ENCODE measurements at regions not wholly inside any gene's neighbourhood (a gene's known extent, or its start where the extent isn't known, plus 50 kb on each side); places are given as distances from the start of the nearest gene placed in this dataset.

- Histone ChIP-seq H3K27ac (ENCODE audit: poor library complexity, severe bottlenecking) (no peak overlapping the region), H3K36me3 (ENCODE audit: low read depth) (no peaks in the 10 kb centered on the region)
- no peak for ATAC-seq (ENCODE audit: low read depth)
Measured at GRCh38 chr3:162670181-162670580, 1173.6 kb downstream of the OTOL1 start.

DNA sequence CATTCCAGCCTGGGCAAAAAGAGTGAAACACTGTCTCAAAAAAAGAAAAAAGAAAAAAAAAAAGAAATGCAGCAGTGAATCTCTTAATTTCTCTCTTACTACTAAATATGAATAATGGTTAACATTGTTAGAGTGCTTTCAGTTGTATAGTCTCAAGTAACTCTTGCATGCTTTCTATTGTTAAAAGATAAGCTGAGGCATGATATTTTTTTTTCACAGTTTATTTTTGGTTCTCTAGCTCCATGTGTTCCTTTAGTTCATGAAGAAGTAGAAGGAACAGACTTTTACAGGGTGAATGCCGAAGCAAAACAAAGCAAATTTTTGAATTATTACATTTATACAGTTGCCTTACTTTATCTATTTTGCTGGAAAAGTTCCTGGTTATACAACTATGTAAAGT is 1180.9 kb downstream of the OTOL1 start:
- Histone ChIP-seq H3K27ac (ENCODE audit: poor library complexity, severe bottlenecking) (no peak overlapping the region), H3K27me3 (ENCODE audit: insufficient read depth, poor library complexity, severe bottlenecking) (no peaks in the 10 kb centered on the region), H3K4me1 (ENCODE audit: insufficient read depth, poor library complexity, severe bottlenecking) (no peaks in the 10 kb centered on the region), H3K4me3 (ENCODE audit: severe bottlenecking) (no peak overlapping the region), H3K9me3 (ENCODE audit: severe bottlenecking) (no peaks in the 10 kb centered on the region), H3K36me3 (ENCODE audit: low read depth) (no peaks in the 10 kb centered on the region)
- ATAC-seq (ENCODE audit: low read depth) (no peak), DNase-seq (ENCODE audit: low spot score) (no peak)
- TF ChIP-seq, protein P1, sequence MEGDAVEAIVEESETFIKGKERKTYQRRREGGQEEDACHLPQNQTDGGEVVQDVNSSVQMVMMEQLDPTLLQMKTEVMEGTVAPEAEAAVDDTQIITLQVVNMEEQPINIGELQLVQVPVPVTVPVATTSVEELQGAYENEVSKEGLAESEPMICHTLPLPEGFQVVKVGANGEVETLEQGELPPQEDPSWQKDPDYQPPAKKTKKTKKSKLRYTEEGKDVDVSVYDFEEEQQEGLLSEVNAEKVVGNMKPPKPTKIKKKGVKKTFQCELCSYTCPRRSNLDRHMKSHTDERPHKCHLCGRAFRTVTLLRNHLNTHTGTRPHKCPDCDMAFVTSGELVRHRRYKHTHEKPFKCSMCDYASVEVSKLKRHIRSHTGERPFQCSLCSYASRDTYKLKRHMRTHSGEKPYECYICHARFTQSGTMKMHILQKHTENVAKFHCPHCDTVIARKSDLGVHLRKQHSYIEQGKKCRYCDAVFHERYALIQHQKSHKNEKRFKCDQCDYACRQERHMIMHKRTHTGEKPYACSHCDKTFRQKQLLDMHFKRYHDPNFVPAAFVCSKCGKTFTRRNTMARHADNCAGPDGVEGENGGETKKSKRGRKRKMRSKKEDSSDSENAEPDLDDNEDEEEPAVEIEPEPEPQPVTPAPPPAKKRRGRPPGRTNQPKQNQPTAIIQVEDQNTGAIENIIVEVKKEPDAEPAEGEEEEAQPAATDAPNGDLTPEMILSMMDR (IDR thresholded peaks at IDR 0.05; ENCODE audit: poor library complexity, severe bottlenecking) = no peak

More at GRCh38 chr3:162670181-162670580, 1173.6 kb downstream of the OTOL1 start:
- Histone ChIP-seq H3K27me3 (ENCODE audit: insufficient read depth, poor library complexity, severe bottlenecking) (no peaks in the 10 kb centered on the region), H3K4me1 (ENCODE audit: insufficient read depth, poor library complexity, severe bottlenecking) (no peaks in the 10 kb centered on the region), H3K9me3 (ENCODE audit: severe bottlenecking) (no peaks in the 10 kb centered on the region), H3K4me3 (ENCODE audit: severe bottlenecking) (no peak overlapping the region)
- TF ChIP-seq, protein P1 (IDR thresholded peaks at IDR 0.05; ENCODE audit: poor library complexity, severe bottlenecking) = no peak
- DNase-seq (ENCODE audit: low spot score) = no peak

- Histone ChIP-seq H3K9me3 (ENCODE audit: severe bottlenecking) (no peaks in the 10 kb centered on the region), H3K27ac (ENCODE audit: poor library complexity, severe bottlenecking) (no peak overlapping the region), H3K36me3 (ENCODE audit: low read depth) (no peaks in the 10 kb centered on the region), H3K27me3 (ENCODE audit: insufficient read depth, poor library complexity, severe bottlenecking) (no peaks in the 10 kb centered on the region), H3K4me3 (ENCODE audit: severe bottlenecking) (no peak overlapping the region), H3K4me1 (ENCODE audit: insufficient read depth, poor library complexity, severe bottlenecking) (no peaks in the 10 kb centered on the region)
- DNase-seq (ENCODE audit: low spot score) (no peak), ATAC-seq (ENCODE audit: low read depth) (no peak)
- TF ChIP-seq, protein P1 (IDR thresholded peaks at IDR 0.05; ENCODE audit: poor library complexity, severe bottlenecking) = no peak
Measured at GRCh38 chr3:162678941-162679340, 1182.3 kb downstream of the OTOL1 start.

GRCh38 chr3:162684260-162684659 is 1187.7 kb downstream of the OTOL1 start:
- DNase-seq (ENCODE audit: low spot score) = no peak
- H3K27ac ChIP-seq (ENCODE audit: poor library complexity, severe bottlenecking) = no peak overlapping the region
- H3K4me1 ChIP-seq (ENCODE audit: insufficient read depth, poor library complexity, severe bottlenecking) = no peaks in the 10 kb centered on the region
- no peak for ATAC-seq (ENCODE audit: low read depth)
- no peak overlapping the region for H3K4me3 ChIP-seq (ENCODE audit: severe bottlenecking)
- TF ChIP-seq, protein P1 (IDR thresholded peaks at IDR 0.05; ENCODE audit: poor library complexity, severe bottlenecking) = no peak
- no peaks in the 10 kb centered on the region for H3K36me3 ChIP-seq (ENCODE audit: low read depth)
- no peaks in the 10 kb centered on the region for H3K27me3 ChIP-seq (ENCODE audit: insufficient read depth, poor library complexity, severe bottlenecking)
- no peaks in the 10 kb centered on the region for H3K9me3 ChIP-seq (ENCODE audit: severe bottlenecking)

DNA sequence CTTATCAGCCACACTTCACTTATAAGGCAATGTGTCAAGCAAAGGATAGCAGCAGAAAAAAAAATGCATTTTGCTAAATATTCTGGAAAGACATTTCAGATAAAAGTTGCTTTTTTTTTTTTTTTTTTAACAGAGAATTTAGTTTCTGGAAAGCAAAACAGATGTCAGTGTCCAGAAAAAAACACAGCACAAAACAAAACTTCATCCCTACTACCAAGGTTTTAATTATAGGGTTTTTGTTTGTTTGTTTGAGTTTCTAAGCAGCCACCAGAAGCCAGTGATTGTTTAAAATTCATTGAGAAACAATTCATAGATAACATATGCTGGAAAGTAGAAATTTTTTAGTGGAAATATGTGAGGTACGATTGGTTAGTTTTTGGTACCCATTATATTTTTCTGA is 1202.7 kb downstream of the OTOL1 start:
- H3K27me3 ChIP-seq (ENCODE audit: insufficient read depth, poor library complexity, severe bottlenecking) = no peaks in the 10 kb centered on the region
- no peaks in the 10 kb centered on the region for H3K9me3 ChIP-seq (ENCODE audit: severe bottlenecking)
- H3K27ac ChIP-seq (ENCODE audit: poor library complexity, severe bottlenecking) = no peak overlapping the region
- no peak overlapping the region for H3K4me3 ChIP-seq (ENCODE audit: severe bottlenecking)
- TF ChIP-seq, protein P1 (IDR thresholded peaks at IDR 0.05; ENCODE audit: poor library complexity, severe bottlenecking) = no peak
- no peak for ATAC-seq (ENCODE audit: low read depth)
- no peaks in the 10 kb centered on the region for H3K36me3 ChIP-seq (ENCODE audit: low read depth)
- H3K4me1 ChIP-seq (ENCODE audit: insufficient read depth, poor library complexity, severe bottlenecking) = no peaks in the 10 kb centered on the region
- no peak for DNase-seq (ENCODE audit: low spot score)

Data from RWPE2 (cell line).